ENCODE measurements at regions not wholly inside any gene's neighbourhood (a gene's known extent, or its start where the extent isn't known, plus 50 kb on each side); places are given as distances from the start of the nearest gene placed in this dataset.

DNA sequence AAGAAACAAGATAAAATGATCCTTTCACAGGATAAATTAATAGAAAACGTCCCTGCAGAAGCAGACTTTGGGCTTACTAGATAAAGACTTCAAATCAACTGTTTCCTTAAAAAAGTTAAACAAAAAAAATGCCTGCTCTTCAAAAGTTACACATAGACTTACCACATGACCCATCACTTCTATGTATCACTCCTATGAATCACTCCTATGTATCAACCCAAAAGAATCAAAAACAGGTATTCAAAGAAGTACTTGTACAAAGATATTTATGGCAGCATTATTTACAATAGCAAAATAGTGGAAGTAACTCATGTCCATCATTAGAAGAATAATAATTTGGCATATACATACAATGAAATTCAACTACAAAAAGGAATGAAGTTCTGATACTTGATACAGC is 56.3 kb upstream of the PRDM9 start:
- H3K4me1 ChIP-seq, result no peaks in the 10 kb centered on the region
- no peaks in the 10 kb centered on the region for H3K27me3 ChIP-seq
- no peak overlapping the region for H3K4me3 ChIP-seq
- no peak overlapping the region for H3K27ac ChIP-seq
- no peak for DNase-seq (ENCODE audit: low spot score)
- TF ChIP-seq, protein P1, sequence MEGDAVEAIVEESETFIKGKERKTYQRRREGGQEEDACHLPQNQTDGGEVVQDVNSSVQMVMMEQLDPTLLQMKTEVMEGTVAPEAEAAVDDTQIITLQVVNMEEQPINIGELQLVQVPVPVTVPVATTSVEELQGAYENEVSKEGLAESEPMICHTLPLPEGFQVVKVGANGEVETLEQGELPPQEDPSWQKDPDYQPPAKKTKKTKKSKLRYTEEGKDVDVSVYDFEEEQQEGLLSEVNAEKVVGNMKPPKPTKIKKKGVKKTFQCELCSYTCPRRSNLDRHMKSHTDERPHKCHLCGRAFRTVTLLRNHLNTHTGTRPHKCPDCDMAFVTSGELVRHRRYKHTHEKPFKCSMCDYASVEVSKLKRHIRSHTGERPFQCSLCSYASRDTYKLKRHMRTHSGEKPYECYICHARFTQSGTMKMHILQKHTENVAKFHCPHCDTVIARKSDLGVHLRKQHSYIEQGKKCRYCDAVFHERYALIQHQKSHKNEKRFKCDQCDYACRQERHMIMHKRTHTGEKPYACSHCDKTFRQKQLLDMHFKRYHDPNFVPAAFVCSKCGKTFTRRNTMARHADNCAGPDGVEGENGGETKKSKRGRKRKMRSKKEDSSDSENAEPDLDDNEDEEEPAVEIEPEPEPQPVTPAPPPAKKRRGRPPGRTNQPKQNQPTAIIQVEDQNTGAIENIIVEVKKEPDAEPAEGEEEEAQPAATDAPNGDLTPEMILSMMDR (IDR thresholded peaks at IDR 0.05), result no peak
- H3K9me3 ChIP-seq, result no peaks in the 10 kb centered on the region
- H3K36me3 ChIP-seq, result no peaks in the 10 kb centered on the region

- TF ChIP-seq, protein P1 (IDR thresholded peaks at IDR 0.05), result no peak
- no peak overlapping the region for H3K27ac ChIP-seq
- no peak overlapping the region for H3K4me3 ChIP-seq
- H3K9me3 ChIP-seq, result no peaks in the 10 kb centered on the region
- H3K4me1 ChIP-seq, result no peaks in the 10 kb centered on the region
- H3K36me3 ChIP-seq, result no peaks in the 10 kb centered on the region
- H3K27me3 ChIP-seq, result no peaks in the 10 kb centered on the region
- no peak for DNase-seq (ENCODE audit: low spot score)
These were observed 57.2 kb upstream of the PRDM9 start for GRCh38 chr5:23450187-23450586.

GRCh38 chr5:23448627-23449026 is 58.8 kb upstream of the PRDM9 start:
- no peak for DNase-seq (ENCODE audit: low spot score)
- no peak overlapping the region for H3K4me3 ChIP-seq
- no peaks in the 10 kb centered on the region for H3K4me1 ChIP-seq
- no peaks in the 10 kb centered on the region for H3K27me3 ChIP-seq
- H3K27ac ChIP-seq, result no peak overlapping the region
- TF ChIP-seq, protein P1 (IDR thresholded peaks at IDR 0.05), result no peak
- H3K9me3 ChIP-seq, result no peaks in the 10 kb centered on the region
- H3K36me3 ChIP-seq, result no peaks in the 10 kb centered on the region

GRCh38 chr5:23446424-23446823 is 61.0 kb upstream of the PRDM9 start:
- no peaks in the 10 kb centered on the region for H3K4me1 ChIP-seq
- no peak overlapping the region for H3K27ac ChIP-seq

DNA sequence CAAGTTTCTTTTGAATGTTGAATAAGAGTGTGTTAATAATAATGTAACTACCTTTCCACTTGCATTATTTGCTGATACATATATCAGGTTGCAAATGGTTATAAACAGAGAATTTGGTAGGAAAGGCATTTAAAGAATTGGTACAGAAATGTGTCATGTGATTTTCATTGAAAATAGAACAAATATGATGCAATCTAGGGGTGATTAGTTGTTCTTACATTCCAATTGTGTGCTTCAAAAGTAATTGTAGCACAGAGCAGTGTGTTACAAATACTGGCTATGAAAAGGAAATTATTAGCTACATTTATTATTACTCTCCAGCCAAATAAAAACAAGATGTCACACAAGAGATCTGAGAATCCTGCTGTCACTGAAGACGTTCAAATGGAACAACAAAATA is 61.8 kb upstream of the PRDM9 start:
- TF ChIP-seq, protein P1 (IDR thresholded peaks at IDR 0.05), result no peak
- Histone ChIP-seq H3K9me3 (no peaks in the 10 kb centered on the region), H3K36me3 (no peaks in the 10 kb centered on the region), H3K4me3 (no peak overlapping the region), H3K27ac (no peak overlapping the region), H3K27me3 (no peaks in the 10 kb centered on the region), H3K4me1 (no peaks in the 10 kb centered on the region)
- DNase-seq (ENCODE audit: low spot score), result no peak

More at GRCh38 chr5:23446424-23446823, 61.0 kb upstream of the PRDM9 start:
- no peaks in the 10 kb centered on the region for H3K36me3 ChIP-seq
- no peak overlapping the region for H3K4me3 ChIP-seq
- DNase-seq (ENCODE audit: low spot score), result no peak
- H3K9me3 ChIP-seq, result no peaks in the 10 kb centered on the region
- H3K27me3 ChIP-seq, result no peaks in the 10 kb centered on the region
- TF ChIP-seq, protein P1 (IDR thresholded peaks at IDR 0.05), result no peak

- H3K9me3 ChIP-seq, result no peaks in the 10 kb centered on the region
- no peak for DNase-seq (ENCODE audit: low spot score)
- no peaks in the 10 kb centered on the region for H3K4me1 ChIP-seq
- no peaks in the 10 kb centered on the region for H3K36me3 ChIP-seq
- H3K4me3 ChIP-seq, result no peak overlapping the region
- TF ChIP-seq, protein P1 (IDR thresholded peaks at IDR 0.05), result no peak
- H3K27me3 ChIP-seq, result no peaks in the 10 kb centered on the region
- no peak overlapping the region for H3K27ac ChIP-seq
These were observed 66.7 kb upstream of the PRDM9 start for GRCh38 chr5:23440703-23441102.
